ENCODE measurements at regions not wholly inside any gene's neighbourhood (a gene's known extent, or its start where the extent isn't known, plus 50 kb on each side); places are given as distances from the start of the nearest gene placed in this dataset.

DNA sequence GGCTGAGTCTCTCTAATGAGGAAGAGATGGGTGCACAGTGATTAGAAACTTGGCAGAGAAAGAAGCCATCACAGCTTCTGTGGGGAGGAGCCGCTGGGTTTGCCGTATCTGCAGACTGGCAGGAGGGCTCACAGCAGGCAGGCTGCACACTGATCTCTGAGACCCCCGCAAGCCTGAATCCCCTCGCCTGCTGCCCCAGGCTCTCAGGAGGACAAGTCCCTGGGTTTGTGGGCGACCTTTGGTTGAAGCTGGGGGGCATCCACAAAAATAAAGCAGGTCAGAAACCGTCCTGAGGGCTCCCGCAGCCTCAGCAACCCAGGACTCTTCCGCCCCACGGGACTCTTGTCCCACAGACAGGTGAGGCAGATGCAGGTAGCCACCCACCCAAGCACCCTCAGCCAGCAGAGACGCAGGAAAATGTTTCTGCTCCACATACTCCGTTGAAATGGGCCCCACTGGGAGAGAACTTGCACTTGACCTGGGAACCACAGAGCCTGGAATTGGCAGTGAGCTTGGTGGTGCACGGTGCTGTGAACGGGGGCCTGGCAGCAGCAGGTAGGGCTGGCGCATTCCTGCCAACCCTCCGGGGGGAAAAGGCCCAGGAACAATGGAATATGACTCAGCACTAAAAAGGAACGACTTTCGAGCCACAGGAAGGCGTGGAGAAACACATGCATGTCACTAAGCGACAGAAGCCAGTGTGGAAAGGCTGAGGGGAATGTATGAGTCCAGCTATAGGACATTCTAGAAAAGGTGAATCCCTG, 89.9 kb downstream of the YTHDF1 start:
- Histone ChIP-seq H3K36me3 (replicated peaks in 1 of 2; ENCODE audit: control insufficient read depth in 1 of 2, insufficient read depth in 2 of 2, low read length in 1 of 2) (no peaks in the 10 kb centered on the region), H3K4me2 (no peak overlapping the region), H3K79me2 (ENCODE audit: insufficient read depth) (no peaks in the 10 kb centered on the region), H3K27me3 (ENCODE audit: insufficient read depth) (peaks cover 41% of the 10 kb centered on the region), H3K27ac (ENCODE audit: low read depth in 2 of 2, low read length in 1 of 2) (no peak overlapping the region), H3K4me1 (ENCODE audit: control insufficient read depth in 1 of 2, insufficient read depth in 2 of 2, low read depth in 1 of 2, low read length in 1 of 2) (no peaks in the 10 kb centered on the region), H3K4me3 (ENCODE audit: low read depth in 2 of 2, low read length in 1 of 2) (no peak overlapping the region), H3K9me3 (no peaks in the 10 kb centered on the region), H3K9ac (no peak overlapping the region), H4K20me1 (ENCODE audit: insufficient read depth) (no peaks in the 10 kb centered on the region), H3K9me2 (no peaks in the 10 kb centered on the region), H3F3A (replicated peaks; ENCODE audit: insufficient read depth) (no peaks in the 10 kb centered on the region), H2AFZ (ENCODE audit: low read depth) (no peak overlapping the region)
- POLR2A ChIA-PET: no interaction called here
- DNase-seq: no peak
- WGBS (ENCODE audit: low lambda C conversion rate): 27% methylated on average over 13 of the region's 19 CpGs
- TF ChIP-seq CHD2 (IDR thresholded peaks at IDR 0.05; ENCODE audit: low read length, partially characterized antibody): no peak
- CTCF ChIA-PET: interaction anchor here (1.3 to 1.4 kb wide), 2 partner anchors 8 to 70 kb away, joined by 3 read pairs; no protein-coding TSS in a partner anchor

DNA sequence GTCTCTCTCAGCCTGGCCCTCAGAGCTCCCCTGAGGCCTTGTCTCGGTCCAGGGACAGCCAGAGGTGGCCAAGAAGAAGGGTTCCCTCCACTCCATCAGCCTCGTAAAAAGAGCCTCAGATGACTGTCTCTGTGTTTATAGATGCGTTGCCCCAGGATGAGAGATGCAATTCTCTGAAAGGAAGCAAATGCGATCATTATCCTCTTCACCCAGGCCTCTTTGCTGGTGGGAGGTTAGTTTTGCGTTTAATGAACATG, 90.4 kb downstream of the YTHDF1 start:
- Histone ChIP-seq H3K9me2 (no peaks in the 10 kb centered on the region), H4K20me1 (ENCODE audit: insufficient read depth) (no peaks in the 10 kb centered on the region), H3K4me2 (no peak overlapping the region), H3K9ac (no peak overlapping the region), H3K27me3 (ENCODE audit: insufficient read depth) (peaks cover 41% of the 10 kb centered on the region), H3K27ac (ENCODE audit: low read depth in 2 of 2, low read length in 1 of 2) (no peak overlapping the region), H3K79me2 (ENCODE audit: insufficient read depth) (no peaks in the 10 kb centered on the region), H3K9me3 (no peaks in the 10 kb centered on the region), H2AFZ (ENCODE audit: low read depth) (no peak overlapping the region), H3K4me3 (ENCODE audit: low read depth in 2 of 2, low read length in 1 of 2) (no peak overlapping the region), H3F3A (replicated peaks; ENCODE audit: insufficient read depth) (no peaks in the 10 kb centered on the region), H3K36me3 (replicated peaks in 1 of 2; ENCODE audit: control insufficient read depth in 1 of 2, insufficient read depth in 2 of 2, low read length in 1 of 2) (no peaks in the 10 kb centered on the region), H3K4me1 (ENCODE audit: control insufficient read depth in 1 of 2, insufficient read depth in 2 of 2, low read depth in 1 of 2, low read length in 1 of 2) (no peaks in the 10 kb centered on the region)
- TF ChIP-seq MEF2A (IDR thresholded peaks at IDR 0.05; ENCODE audit: borderline replicate concordance, low read depth): no peak
- TF ChIP-seq, protein P1, sequence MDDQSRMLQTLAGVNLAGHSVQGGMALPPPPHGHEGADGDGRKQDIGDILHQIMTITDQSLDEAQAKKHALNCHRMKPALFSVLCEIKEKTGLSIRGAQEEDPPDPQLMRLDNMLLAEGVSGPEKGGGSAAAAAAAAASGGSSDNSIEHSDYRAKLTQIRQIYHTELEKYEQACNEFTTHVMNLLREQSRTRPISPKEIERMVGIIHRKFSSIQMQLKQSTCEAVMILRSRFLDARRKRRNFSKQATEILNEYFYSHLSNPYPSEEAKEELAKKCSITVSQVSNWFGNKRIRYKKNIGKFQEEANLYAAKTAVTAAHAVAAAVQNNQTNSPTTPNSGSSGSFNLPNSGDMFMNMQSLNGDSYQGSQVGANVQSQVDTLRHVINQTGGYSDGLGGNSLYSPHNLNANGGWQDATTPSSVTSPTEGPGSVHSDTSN (IDR thresholded peaks at IDR 0.05): no peak
- ChIA-PET POLR2A (no interaction called here), CTCF (no interaction called here)
- no peak for DNase-seq
- whole genome bisulfite sequencing (ENCODE audit: low lambda C conversion rate): 18% methylated on average over 5 of the region's 5 CpGs

DNA sequence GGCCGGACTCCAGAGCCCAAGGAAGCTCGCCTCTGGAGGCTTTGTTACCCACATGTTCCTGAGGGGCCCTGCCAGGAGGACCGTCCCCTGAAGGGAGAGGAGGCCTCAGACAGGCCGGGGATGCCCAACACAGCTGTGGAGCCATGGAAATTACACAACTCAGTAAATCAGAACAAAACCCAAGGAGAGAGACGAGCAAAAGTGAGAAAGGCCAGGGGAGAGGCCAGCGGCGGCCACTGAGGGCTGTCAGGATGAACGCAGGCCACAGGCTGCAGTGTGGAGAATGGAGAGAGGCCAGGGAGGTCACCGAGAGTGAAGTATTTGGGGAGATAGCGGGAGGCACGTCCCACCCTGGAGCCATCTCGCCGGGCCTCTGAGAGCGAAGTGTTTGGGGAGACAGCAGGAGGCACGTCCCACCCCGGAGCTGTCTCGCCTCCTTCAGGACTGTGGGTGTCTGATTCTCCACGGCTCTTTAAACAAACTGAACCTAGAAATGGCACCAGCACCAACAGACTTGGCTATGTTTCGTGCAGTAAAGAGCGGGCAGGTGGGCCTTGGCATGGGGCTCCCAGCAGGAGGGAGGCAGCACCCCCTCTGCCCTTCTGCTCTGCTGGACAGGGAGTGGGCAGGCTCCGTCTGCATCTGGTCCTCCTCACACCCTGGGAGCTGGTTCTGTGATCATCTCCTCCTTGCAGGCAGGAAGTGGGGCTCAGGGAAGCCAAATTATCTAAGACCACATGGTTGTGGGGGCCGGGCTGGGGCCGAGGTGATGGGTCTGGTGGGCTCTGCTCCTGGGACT, 91.0 kb downstream of the YTHDF1 start:
- no peaks in the 10 kb centered on the region for H3F3A ChIP-seq (replicated peaks; ENCODE audit: insufficient read depth)
- H3K79me2 ChIP-seq (ENCODE audit: insufficient read depth): no peaks in the 10 kb centered on the region
- peaks cover 41% of the 10 kb centered on the region for H3K27me3 ChIP-seq (ENCODE audit: insufficient read depth)
- no peak overlapping the region for H3K27ac ChIP-seq (ENCODE audit: low read depth in 2 of 2, low read length in 1 of 2)
- no peaks in the 10 kb centered on the region for H3K9me2 ChIP-seq
- TF ChIP-seq RXRA (IDR thresholded peaks at IDR 0.05; ENCODE audit: borderline replicate concordance, low read depth) (no peak), TCF12 (IDR thresholded peaks at IDR 0.05) (no peak), RAD21 (IDR thresholded peaks at IDR 0.05; ENCODE audit: low read length) (no peak), EZH2phosphoT487 (IDR thresholded peaks at IDR 0.05; ENCODE audit: borderline replicate concordance, low read depth) (no peak), JUND (IDR thresholded peaks at IDR 0.05) (no peak), RFX5 (IDR thresholded peaks at IDR 0.05; ENCODE audit: low read length) (no peak), EP300 (IDR thresholded peaks at IDR 0.05; ENCODE audit: borderline replicate concordance in 1 of 2, low read depth in 1 of 2, low read length in 1 of 2) (no peak), ELF1 (IDR thresholded peaks at IDR 0.05) (no peak)
- TF ChIP-seq, protein P2, sequence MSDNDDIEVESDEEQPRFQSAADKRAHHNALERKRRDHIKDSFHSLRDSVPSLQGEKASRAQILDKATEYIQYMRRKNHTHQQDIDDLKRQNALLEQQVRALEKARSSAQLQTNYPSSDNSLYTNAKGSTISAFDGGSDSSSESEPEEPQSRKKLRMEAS (IDR thresholded peaks at IDR 0.05; ENCODE audit: low read depth): no peak
- TF ChIP-seq, protein P3, sequence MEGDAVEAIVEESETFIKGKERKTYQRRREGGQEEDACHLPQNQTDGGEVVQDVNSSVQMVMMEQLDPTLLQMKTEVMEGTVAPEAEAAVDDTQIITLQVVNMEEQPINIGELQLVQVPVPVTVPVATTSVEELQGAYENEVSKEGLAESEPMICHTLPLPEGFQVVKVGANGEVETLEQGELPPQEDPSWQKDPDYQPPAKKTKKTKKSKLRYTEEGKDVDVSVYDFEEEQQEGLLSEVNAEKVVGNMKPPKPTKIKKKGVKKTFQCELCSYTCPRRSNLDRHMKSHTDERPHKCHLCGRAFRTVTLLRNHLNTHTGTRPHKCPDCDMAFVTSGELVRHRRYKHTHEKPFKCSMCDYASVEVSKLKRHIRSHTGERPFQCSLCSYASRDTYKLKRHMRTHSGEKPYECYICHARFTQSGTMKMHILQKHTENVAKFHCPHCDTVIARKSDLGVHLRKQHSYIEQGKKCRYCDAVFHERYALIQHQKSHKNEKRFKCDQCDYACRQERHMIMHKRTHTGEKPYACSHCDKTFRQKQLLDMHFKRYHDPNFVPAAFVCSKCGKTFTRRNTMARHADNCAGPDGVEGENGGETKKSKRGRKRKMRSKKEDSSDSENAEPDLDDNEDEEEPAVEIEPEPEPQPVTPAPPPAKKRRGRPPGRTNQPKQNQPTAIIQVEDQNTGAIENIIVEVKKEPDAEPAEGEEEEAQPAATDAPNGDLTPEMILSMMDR (IDR thresholded peaks at IDR 0.05): no peak
- TF ChIP-seq, protein P4, sequence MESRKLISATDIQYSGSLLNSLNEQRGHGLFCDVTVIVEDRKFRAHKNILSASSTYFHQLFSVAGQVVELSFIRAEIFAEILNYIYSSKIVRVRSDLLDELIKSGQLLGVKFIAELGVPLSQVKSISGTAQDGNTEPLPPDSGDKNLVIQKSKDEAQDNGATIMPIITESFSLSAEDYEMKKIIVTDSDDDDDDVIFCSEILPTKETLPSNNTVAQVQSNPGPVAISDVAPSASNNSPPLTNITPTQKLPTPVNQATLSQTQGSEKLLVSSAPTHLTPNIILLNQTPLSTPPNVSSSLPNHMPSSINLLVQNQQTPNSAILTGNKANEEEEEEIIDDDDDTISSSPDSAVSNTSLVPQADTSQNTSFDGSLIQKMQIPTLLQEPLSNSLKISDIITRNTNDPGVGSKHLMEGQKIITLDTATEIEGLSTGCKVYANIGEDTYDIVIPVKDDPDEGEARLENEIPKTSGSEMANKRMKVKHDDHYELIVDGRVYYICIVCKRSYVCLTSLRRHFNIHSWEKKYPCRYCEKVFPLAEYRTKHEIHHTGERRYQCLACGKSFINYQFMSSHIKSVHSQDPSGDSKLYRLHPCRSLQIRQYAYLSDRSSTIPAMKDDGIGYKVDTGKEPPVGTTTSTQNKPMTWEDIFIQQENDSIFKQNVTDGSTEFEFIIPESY (IDR thresholded peaks at IDR 0.05; ENCODE audit: borderline replicate concordance, low read depth): no peak
- H3K9me3 ChIP-seq: no peaks in the 10 kb centered on the region
- no peak overlapping the region for H3K9ac ChIP-seq
- ChIA-PET POLR2A (no interaction called here), CTCF (no interaction called here)
- DNase-seq: no peak
- no peak overlapping the region for H3K4me3 ChIP-seq (ENCODE audit: low read depth in 2 of 2, low read length in 1 of 2)
- H3K4me2 ChIP-seq: no peak overlapping the region
- no peaks in the 10 kb centered on the region for H4K20me1 ChIP-seq (ENCODE audit: insufficient read depth)
- no peaks in the 10 kb centered on the region for H3K36me3 ChIP-seq (replicated peaks in 1 of 2; ENCODE audit: control insufficient read depth in 1 of 2, insufficient read depth in 2 of 2, low read length in 1 of 2)
- H2AFZ ChIP-seq (ENCODE audit: low read depth): no peak overlapping the region
- 56% methylated on average over 16 of the region's 23 CpGs for WGBS (ENCODE audit: low lambda C conversion rate)
- H3K4me1 ChIP-seq (ENCODE audit: control insufficient read depth in 1 of 2, insufficient read depth in 2 of 2, low read depth in 1 of 2, low read length in 1 of 2): no peaks in the 10 kb centered on the region

All from SK-N-SH (cell line).